ENCODE measurements at regions not wholly inside any gene's neighbourhood (a gene's known extent, or its start where the extent isn't known, plus 50 kb on each side); places are given as distances from the start of the nearest gene placed in this dataset.

- TF ChIP-seq FOXP2 (optimal IDR thresholded peaks at IDR 0.05; ENCODE audit: borderline replicate concordance, extremely low read depth, extremely low read length, insufficient read depth): no peak
- no peak for TF ChIP-seq REST (IDR thresholded peaks at IDR 0.05; ENCODE audit: insufficient read depth in 1 of 2, low read depth in 2 of 2, low read length in 2 of 2)
- no peak for TF ChIP-seq TAF1 (IDR thresholded peaks at IDR 0.05; ENCODE audit: borderline replicate concordance, insufficient read depth, low read length)
- TF ChIP-seq POLR2AphosphoS5 (IDR thresholded peaks at IDR 0.05; ENCODE audit: low read depth, low read length): no peak
These were observed 179.0 kb upstream of the PITX1 start for GRCh38 chr5:135213027-135213386.

GRCh38 chr5:135212361-135213026 is 178.5 kb upstream of the PITX1 start:
- TF ChIP-seq FOXP2 (optimal IDR thresholded peaks at IDR 0.05; ENCODE audit: borderline replicate concordance, extremely low read depth, extremely low read length, insufficient read depth) (no peak), POLR2AphosphoS5 (IDR thresholded peaks at IDR 0.05; ENCODE audit: low read depth, low read length) (no peak), TAF1 (IDR thresholded peaks at IDR 0.05; ENCODE audit: borderline replicate concordance, insufficient read depth, low read length) (no peak), REST (IDR thresholded peaks at IDR 0.05; ENCODE audit: insufficient read depth in 1 of 2, low read depth in 2 of 2, low read length in 2 of 2) (no peak), SIN3A (IDR thresholded peaks at IDR 0.05; ENCODE audit: borderline replicate concordance, insufficient read depth, low read length) (no peak)

GRCh38 chr5:135211791-135212190 is 177.8 kb upstream of the PITX1 start:
- TF ChIP-seq REST (IDR thresholded peaks at IDR 0.05; ENCODE audit: insufficient read depth in 1 of 2, low read depth in 2 of 2, low read length in 2 of 2) (no peak), FOXP2 (optimal IDR thresholded peaks at IDR 0.05; ENCODE audit: borderline replicate concordance, extremely low read depth, extremely low read length, insufficient read depth) (no peak), POLR2AphosphoS5 (IDR thresholded peaks at IDR 0.05; ENCODE audit: low read depth, low read length) (no peak), SIN3A (IDR thresholded peaks at IDR 0.05; ENCODE audit: borderline replicate concordance, insufficient read depth, low read length) (no peak), TAF1 (IDR thresholded peaks at IDR 0.05; ENCODE audit: borderline replicate concordance, insufficient read depth, low read length) (no peak)

DNA sequence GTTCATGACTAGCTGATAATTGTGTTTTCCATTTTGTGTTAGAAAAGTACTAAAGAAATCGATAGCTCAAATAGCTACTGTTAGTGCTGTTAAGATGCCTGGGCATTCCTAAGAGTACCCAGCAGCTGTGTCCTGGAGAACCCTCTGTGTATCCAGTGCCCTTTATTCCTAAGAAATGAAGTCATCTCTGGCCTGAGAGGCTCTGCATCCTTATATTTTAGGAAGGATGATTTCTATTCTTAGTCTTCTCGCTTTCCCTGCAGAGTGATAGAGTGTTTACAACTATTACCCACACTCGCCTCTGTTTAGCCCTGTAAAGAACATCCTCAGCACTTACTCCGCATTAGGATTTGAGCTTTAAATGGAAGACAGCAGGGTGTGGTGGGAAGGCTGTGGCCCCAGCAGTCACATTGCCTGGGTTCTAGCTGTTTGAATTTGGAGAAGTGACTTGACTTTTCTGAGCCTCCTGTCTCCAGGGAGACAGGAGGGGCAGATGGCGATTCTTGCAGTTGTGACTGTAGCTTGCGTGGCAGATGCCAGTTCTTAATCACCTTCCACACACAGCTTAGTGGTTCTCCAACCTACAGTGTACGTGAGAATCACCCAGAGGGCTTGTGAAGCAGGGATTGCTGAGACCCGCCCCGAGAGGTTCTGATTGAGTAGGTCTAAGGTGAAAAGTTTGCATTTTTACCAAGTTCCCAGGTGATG is 177.2 kb upstream of the PITX1 start:
- TF ChIP-seq REST (IDR thresholded peaks at IDR 0.05; ENCODE audit: insufficient read depth in 1 of 2, low read depth in 2 of 2, low read length in 2 of 2): no peak
